PFSK-1 (cell line): ENCODE measurements at regions not wholly inside any gene's neighbourhood (a gene's known extent, or its start where the extent isn't known, plus 50 kb on each side); places are given as distances from the start of the nearest gene placed in this dataset.

Experiments
- FOXP2 ChIP-seq: optimal IDR thresholded peaks from 2 replicates; pipeline ENCODE3; 2011; ENCODE audit warnings: borderline replicate concordance, control low read depth, inconsistent platforms; ENCODE audit not compliant: insufficient read depth; ENCODE audit errors: extremely low read length, extremely low read depth
- POLR2AphosphoS5 ChIP-seq: IDR thresholded peaks from 2 replicates; pipeline ENCODE4 v1.6.1; 2012; ENCODE audit warnings: low read depth, mild to moderate bottlenecking, control low read depth, low read length, moderate library complexity
- SIN3A ChIP-seq: IDR thresholded peaks from 2 replicates; pipeline ENCODE4 v1.6.1; 2012; ENCODE audit warnings: mild to moderate bottlenecking, low read length, moderate library complexity, borderline replicate concordance; ENCODE audit not compliant: insufficient read depth
- TAF1 ChIP-seq: IDR thresholded peaks from 2 replicates; pipeline ENCODE4 v1.6.1; 2012; ENCODE audit warnings: low read length, control low read depth, borderline replicate concordance; ENCODE audit not compliant: insufficient read depth
- TF ChIP-seq, protein P1 (sequence below), 2 experiments: IDR thresholded peaks; 2 replicates each; pipeline versions ENCODE4 v1.6.1 to v1.8.0; 2011 to 2012; ENCODE audit warnings: low read depth in 2 of 2, low read length in 2 of 2, control low read depth in 1 of 2, inconsistent platforms in 1 of 2, mild to moderate bottlenecking in 1 of 2, moderate library complexity in 1 of 2; ENCODE audit not compliant: insufficient read depth in 1 of 2

DNA sequence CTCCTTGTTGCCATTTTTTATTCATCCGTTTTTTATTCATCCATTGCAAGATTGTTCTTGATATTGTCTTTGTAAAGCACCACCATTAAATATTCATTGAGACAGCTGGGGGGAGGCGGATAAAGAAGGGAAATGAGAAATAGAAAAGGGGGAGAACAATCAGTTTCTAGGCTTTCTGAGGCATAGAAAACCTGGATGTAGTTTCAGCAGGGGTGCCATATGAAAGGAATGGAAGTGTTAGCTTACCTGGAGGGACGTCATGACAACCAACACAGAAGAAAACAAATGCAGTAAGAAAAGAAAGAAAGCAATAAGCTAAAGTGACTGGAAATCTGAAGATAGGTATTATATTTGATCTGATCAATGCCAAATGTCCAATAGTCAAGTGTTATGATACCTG is 276.1 kb downstream of the GASK1B start:
- TF ChIP-seq POLR2AphosphoS5 (no peak), SIN3A (no peak), TAF1 (no peak), FOXP2 (no peak)
- TF ChIP-seq, protein P1, sequence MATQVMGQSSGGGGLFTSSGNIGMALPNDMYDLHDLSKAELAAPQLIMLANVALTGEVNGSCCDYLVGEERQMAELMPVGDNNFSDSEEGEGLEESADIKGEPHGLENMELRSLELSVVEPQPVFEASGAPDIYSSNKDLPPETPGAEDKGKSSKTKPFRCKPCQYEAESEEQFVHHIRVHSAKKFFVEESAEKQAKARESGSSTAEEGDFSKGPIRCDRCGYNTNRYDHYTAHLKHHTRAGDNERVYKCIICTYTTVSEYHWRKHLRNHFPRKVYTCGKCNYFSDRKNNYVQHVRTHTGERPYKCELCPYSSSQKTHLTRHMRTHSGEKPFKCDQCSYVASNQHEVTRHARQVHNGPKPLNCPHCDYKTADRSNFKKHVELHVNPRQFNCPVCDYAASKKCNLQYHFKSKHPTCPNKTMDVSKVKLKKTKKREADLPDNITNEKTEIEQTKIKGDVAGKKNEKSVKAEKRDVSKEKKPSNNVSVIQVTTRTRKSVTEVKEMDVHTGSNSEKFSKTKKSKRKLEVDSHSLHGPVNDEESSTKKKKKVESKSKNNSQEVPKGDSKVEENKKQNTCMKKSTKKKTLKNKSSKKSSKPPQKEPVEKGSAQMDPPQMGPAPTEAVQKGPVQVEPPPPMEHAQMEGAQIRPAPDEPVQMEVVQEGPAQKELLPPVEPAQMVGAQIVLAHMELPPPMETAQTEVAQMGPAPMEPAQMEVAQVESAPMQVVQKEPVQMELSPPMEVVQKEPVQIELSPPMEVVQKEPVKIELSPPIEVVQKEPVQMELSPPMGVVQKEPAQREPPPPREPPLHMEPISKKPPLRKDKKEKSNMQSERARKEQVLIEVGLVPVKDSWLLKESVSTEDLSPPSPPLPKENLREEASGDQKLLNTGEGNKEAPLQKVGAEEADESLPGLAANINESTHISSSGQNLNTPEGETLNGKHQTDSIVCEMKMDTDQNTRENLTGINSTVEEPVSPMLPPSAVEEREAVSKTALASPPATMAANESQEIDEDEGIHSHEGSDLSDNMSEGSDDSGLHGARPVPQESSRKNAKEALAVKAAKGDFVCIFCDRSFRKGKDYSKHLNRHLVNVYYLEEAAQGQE (IDR thresholded peaks at IDR 0.05; ENCODE audit: insufficient read depth in 1 of 2, low read depth in 2 of 2, low read length in 2 of 2) = no peak

- TF ChIP-seq, protein P1 (IDR thresholded peaks at IDR 0.05; ENCODE audit: insufficient read depth in 1 of 2, low read depth in 2 of 2, low read length in 2 of 2) = no peak
- TF ChIP-seq FOXP2 (no peak), TAF1 (no peak), SIN3A (no peak), POLR2AphosphoS5 (no peak)
Observed at GRCh38 chr4:157895205-157895604, 277.6 kb downstream of the GASK1B start.

- TF ChIP-seq FOXP2 (no peak), POLR2AphosphoS5 (no peak), TAF1 (no peak), SIN3A (no peak)
- TF ChIP-seq, protein P1 (IDR thresholded peaks at IDR 0.05; ENCODE audit: insufficient read depth in 1 of 2, low read depth in 2 of 2, low read length in 2 of 2) = no peak
Observed at GRCh38 chr4:157889788-157890187, 283.0 kb downstream of the GASK1B start.

GRCh38 chr4:157888281-157888680 is 284.5 kb downstream of the GASK1B start:
- no peak for TF ChIP-seq POLR2AphosphoS5
- no peak for TF ChIP-seq TAF1
- TF ChIP-seq, protein P1 (IDR thresholded peaks at IDR 0.05; ENCODE audit: insufficient read depth in 1 of 2, low read depth in 2 of 2, low read length in 2 of 2) = no peak

- no peak for TF ChIP-seq FOXP2
- TF ChIP-seq SIN3A = no peak
- TF ChIP-seq, protein P1 (IDR thresholded peaks at IDR 0.05; ENCODE audit: insufficient read depth in 1 of 2, low read depth in 2 of 2, low read length in 2 of 2) = no peak
- TF ChIP-seq TAF1 = no peak
- TF ChIP-seq POLR2AphosphoS5 = no peak
Observed at GRCh38 chr4:157887316-157887715, 285.5 kb downstream of the GASK1B start.
